Breast epithelium (tissue), 3 donors: ENCODE measurements at regions not wholly inside any gene's neighbourhood (a gene's known extent, or its start where the extent isn't known, plus 50 kb on each side); places are given as distances from the start of the nearest gene placed in this dataset.

Experiments used
- POLR2A ChIP-seq: fragments of 450-650 bp; IDR thresholded peaks from one replicate; pipeline ENCODE4 v1.6.1; 2016; ENCODE audit warnings: antibody characterized with exemption, mild to moderate bottlenecking, moderate library complexity
- TF ChIP-seq, protein P1 (sequence below), 3 donors: fragments of 450-650 bp; IDR thresholded peaks; one replicate each; pipeline ENCODE4 v1.5.1; 2016 to 2017; ENCODE audit warnings: antibody characterized with exemption in 3 of 3, mild to moderate bottlenecking in 3 of 3, moderate library complexity in 3 of 3

DNA sequence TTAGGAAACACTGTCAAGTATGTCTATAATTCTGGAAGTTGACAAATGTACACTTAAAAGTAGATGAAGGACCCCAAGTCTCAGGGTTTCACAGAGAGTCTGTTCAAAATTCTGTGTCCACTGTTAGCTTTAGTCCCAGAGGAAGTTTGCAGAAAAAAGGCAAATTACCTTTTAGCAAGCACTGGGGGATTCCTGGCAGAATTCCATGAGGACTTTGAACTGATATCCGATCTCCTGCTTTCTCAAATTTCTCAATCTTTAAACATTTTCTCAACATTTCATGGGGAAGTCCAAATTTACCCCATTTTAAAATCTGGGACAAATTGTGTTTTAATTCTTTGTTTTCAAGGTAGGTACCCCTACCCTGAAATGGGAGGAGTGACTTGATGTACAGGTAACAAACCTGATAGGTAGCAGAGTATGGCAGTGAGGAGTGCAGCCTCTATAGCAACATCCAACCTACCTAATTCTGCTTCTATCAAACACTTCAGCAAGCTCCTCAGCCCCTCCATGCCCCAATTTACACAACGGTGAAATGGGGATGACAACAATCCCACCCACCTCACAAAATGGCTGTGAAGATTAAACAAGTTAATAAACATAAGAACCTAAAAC is 344.9 kb downstream of the OMA1 start:
- TF ChIP-seq, protein P1, sequence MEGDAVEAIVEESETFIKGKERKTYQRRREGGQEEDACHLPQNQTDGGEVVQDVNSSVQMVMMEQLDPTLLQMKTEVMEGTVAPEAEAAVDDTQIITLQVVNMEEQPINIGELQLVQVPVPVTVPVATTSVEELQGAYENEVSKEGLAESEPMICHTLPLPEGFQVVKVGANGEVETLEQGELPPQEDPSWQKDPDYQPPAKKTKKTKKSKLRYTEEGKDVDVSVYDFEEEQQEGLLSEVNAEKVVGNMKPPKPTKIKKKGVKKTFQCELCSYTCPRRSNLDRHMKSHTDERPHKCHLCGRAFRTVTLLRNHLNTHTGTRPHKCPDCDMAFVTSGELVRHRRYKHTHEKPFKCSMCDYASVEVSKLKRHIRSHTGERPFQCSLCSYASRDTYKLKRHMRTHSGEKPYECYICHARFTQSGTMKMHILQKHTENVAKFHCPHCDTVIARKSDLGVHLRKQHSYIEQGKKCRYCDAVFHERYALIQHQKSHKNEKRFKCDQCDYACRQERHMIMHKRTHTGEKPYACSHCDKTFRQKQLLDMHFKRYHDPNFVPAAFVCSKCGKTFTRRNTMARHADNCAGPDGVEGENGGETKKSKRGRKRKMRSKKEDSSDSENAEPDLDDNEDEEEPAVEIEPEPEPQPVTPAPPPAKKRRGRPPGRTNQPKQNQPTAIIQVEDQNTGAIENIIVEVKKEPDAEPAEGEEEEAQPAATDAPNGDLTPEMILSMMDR (IDR thresholded peaks at IDR 0.05) = no peak
- no peak for TF ChIP-seq POLR2A
